ENCODE measurements at regions not wholly inside any gene's neighbourhood (a gene's known extent, or its start where the extent isn't known, plus 50 kb on each side); places are given as distances from the start of the nearest gene placed in this dataset.
A peak's percentile ranks its signal among the peaks of the same experiment; 100 is the strongest.
"Not testable (repeated sequence)": the region's sequence is repeated elsewhere in the genome, so short reads cannot be mapped to it uniquely, and the experiment has no call there.

GRCh38 chr3:193801097-193801496, 208.1 kb downstream of the OPA1 start:
- DNase-seq (ENCODE audit: low spot score) = no peak

- no peak for DNase-seq (ENCODE audit: low spot score)
These were observed 210.3 kb downstream of the OPA1 start for GRCh38 chr3:193803288-193803687.

GRCh38 chr3:193805448-193805847, 212.4 kb downstream of the OPA1 start:
- DNase-seq (ENCODE audit: low spot score) = no peak

GRCh38 chr3:193808317-193808716, 215.3 kb downstream of the OPA1 start:
- DNase-seq (ENCODE audit: low spot score) = no peak

GRCh38 chr3:193809106-193809505, 216.1 kb downstream of the OPA1 start:
- no peak for DNase-seq (ENCODE audit: low spot score)

GRCh38 chr3:193812078-193812725, 219.2 kb downstream of the OPA1 start:
- no peak for DNase-seq (ENCODE audit: low spot score)

GRCh38 chr3:193812791-193813500, 219.9 kb downstream of the OPA1 start:
- DNase-seq (ENCODE audit: low spot score) = no peak

- DNase-seq (ENCODE audit: low spot score) = no peak
These were observed 220.5 kb downstream of the OPA1 start for GRCh38 chr3:193813501-193813830.

- DNase-seq (ENCODE audit: low spot score) = peak; percentile 29
These were observed 221.3 kb downstream of the OPA1 start for GRCh38 chr3:193814166-193814892.

- peak; percentile 21 for DNase-seq (ENCODE audit: low spot score)
These were observed 222.4 kb downstream of the OPA1 start for GRCh38 chr3:193815246-193816027.

GRCh38 chr3:193816028-193816395, 223.0 kb downstream of the OPA1 start:
- no peak for DNase-seq (ENCODE audit: low spot score)

GRCh38 chr3:193816656-193817311, 223.8 kb downstream of the OPA1 start:
- peak; percentile 90 for DNase-seq (ENCODE audit: low spot score)

- no peak for DNase-seq (ENCODE audit: low spot score)
These were observed 226.4 kb downstream of the OPA1 start for GRCh38 chr3:193819117-193820010.

- DNase-seq (ENCODE audit: low spot score) = no peak
These were observed 228.2 kb downstream of the OPA1 start for GRCh38 chr3:193821151-193821668.

- no peak for DNase-seq (ENCODE audit: low spot score)
These were observed 229.6 kb downstream of the OPA1 start for GRCh38 chr3:193822492-193823212.

GRCh38 chr3:193823213-193823605, 230.2 kb downstream of the OPA1 start:
- not testable (repeated sequence) for DNase-seq (ENCODE audit: low spot score)

GRCh38 chr3:193824365-193824764, 231.4 kb downstream of the OPA1 start:
- peak; percentile 1 for DNase-seq (ENCODE audit: low spot score)

- DNase-seq (ENCODE audit: low spot score) = peak; percentile 35
These were observed 232.6 kb downstream of the OPA1 start for GRCh38 chr3:193825617-193826016.

GRCh38 chr3:193826159-193826795, 233.3 kb downstream of the OPA1 start:
- DNase-seq (ENCODE audit: low spot score) = no peak
